Body of pancreas (tissue), 4 donors: ENCODE measurements at regions not wholly inside any gene's neighbourhood (a gene's known extent, or its start where the extent isn't known, plus 50 kb on each side); places are given as distances from the start of the nearest gene placed in this dataset.

ENCODE experiments used
- ATAC-seq: fragments of 150-250 bp; one replicate; pipeline ENCODE4 v1.9.1; 2016
- DNase-seq, 4 donors: peaks; one replicate each; pipeline ENCODE4 v3.0.0-alpha.2; 2019
- H3K27ac ChIP-seq, 4 donors: fragments of 200-600 bp; sonication (generic); 1 replicate in 3 of 4; 2 replicates in 1 of 4; pipeline versions ENCODE4 v1.5.1 to v1.6.1; 2016 to 2019; ENCODE audit warnings: mild to moderate bottlenecking in 1 of 4, mixed read lengths in 1 of 4, moderate library complexity in 1 of 4
- H3K27me3 ChIP-seq, 2 donors: fragments of 200-600 bp; sonication (generic); one replicate each; pipeline ENCODE4 v1.6.0; 2016; ENCODE audit warnings: mild to moderate bottlenecking in 1 of 2
- H3K36me3 ChIP-seq, 2 donors: fragments of 200-600 bp; sonication (generic); replicated peaks in 1 of 2; 2 replicates each; pipeline ENCODE4 v1.5.1; 2016; ENCODE audit warnings: low read depth in 2 of 2; ENCODE audit not compliant: insufficient read depth in 1 of 2
- H3K4me1 ChIP-seq: fragments of 200-600 bp; sonication (generic); one replicate; pipeline ENCODE4 v1.6.0; 2016
- H3K4me3 ChIP-seq, 2 donors: fragments of 200-600 bp; sonication (generic); 1 replicate in 1 of 2; 2 replicates in 1 of 2; pipeline ENCODE4 v1.5.1; 2016 to 2019
- H3K9me3 ChIP-seq, 3 donors: fragments of 200-600 bp; sonication (generic); 1 replicate in 2 of 3; 2 replicates in 1 of 3; pipeline ENCODE4 v1.5.1; 2016
- POLR2A ChIP-seq, 3 donors: fragments of 450-650 bp; IDR thresholded peaks; one replicate each; pipeline ENCODE4 v1.6.1; 2016; ENCODE audit warnings: antibody characterized with exemption in 3 of 3, mild to moderate bottlenecking in 2 of 3
- WGBS, 2 donors: methylation state at CpG; one replicate each; pipeline ENCODE4 v1.1.5; 2017; 5-methylcytosine and 5-hydroxymethylcytosine counted together
- intact Hi-C: fragments of 100-400 bp; cut with DNase I; formaldehyde crosslinking; loops from one replicate; pipeline ENCODE4 v1.15.1; 2023
- TF ChIP-seq, protein P1 (sequence below), 7 experiments: fragments of 450-650 bp in 4 of 7; fragments of 200-600 bp in 3 of 7; sonication (generic) in 3 of 7; IDR thresholded peaks; one replicate each; pipeline ENCODE4 v1.5.1; 2016 to 2019; ENCODE audit warnings: antibody characterized with exemption in 7 of 7

DNA sequence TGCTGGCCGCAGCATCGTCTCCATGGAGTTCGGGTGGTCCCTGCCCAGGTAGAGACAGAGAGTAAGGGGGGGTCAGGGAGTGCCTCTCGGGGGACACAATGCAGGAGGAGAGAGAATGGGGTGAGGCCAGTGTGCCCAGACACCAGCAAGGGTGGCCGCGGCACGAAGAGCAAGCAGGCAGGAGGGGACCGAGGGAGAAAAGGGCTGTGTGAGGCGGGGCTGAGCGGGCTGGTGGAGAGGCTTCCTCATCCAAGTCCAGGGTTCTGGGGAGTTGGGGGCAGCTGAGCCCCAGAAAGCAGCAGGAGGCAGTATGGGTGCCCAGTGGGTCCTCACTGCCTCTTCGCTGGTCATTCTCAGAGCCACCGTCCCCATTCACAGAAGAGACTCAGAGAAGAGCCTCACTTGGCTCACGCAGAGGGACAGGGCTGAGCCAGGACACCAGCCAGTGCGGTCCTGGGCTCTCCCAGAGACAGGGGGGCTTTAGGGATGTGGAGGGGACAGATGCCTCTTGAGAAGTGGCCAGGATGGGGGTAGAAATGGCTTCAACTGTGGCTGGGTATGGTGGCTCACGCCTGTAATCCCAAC, 78.9 kb downstream of the MICALL2 start:
- intact Hi-C loops: no loop called here
- H3K9me3 ChIP-seq: no peaks in the 10 kb centered on the region
- no peaks in the 10 kb centered on the region for H3K36me3 ChIP-seq
- H3K4me1 ChIP-seq: no peaks in the 10 kb centered on the region
- ATAC-seq: no peak
- no peak for TF ChIP-seq POLR2A (IDR thresholded peaks at IDR 0.05)
- TF ChIP-seq, protein P1, sequence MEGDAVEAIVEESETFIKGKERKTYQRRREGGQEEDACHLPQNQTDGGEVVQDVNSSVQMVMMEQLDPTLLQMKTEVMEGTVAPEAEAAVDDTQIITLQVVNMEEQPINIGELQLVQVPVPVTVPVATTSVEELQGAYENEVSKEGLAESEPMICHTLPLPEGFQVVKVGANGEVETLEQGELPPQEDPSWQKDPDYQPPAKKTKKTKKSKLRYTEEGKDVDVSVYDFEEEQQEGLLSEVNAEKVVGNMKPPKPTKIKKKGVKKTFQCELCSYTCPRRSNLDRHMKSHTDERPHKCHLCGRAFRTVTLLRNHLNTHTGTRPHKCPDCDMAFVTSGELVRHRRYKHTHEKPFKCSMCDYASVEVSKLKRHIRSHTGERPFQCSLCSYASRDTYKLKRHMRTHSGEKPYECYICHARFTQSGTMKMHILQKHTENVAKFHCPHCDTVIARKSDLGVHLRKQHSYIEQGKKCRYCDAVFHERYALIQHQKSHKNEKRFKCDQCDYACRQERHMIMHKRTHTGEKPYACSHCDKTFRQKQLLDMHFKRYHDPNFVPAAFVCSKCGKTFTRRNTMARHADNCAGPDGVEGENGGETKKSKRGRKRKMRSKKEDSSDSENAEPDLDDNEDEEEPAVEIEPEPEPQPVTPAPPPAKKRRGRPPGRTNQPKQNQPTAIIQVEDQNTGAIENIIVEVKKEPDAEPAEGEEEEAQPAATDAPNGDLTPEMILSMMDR (IDR thresholded peaks at IDR 0.05): no peak
- no peak overlapping the region for H3K4me3 ChIP-seq
- 71 to 76% methylated on average over 12 to 15 of the region's 15 CpGs for WGBS, 2 donors
- H3K27ac ChIP-seq: no peak overlapping the region
- peaks cover 0 to 4% of the 10 kb centered on the region in 2 donors for H3K27me3 ChIP-seq
- no peak for DNase-seq

DNA sequence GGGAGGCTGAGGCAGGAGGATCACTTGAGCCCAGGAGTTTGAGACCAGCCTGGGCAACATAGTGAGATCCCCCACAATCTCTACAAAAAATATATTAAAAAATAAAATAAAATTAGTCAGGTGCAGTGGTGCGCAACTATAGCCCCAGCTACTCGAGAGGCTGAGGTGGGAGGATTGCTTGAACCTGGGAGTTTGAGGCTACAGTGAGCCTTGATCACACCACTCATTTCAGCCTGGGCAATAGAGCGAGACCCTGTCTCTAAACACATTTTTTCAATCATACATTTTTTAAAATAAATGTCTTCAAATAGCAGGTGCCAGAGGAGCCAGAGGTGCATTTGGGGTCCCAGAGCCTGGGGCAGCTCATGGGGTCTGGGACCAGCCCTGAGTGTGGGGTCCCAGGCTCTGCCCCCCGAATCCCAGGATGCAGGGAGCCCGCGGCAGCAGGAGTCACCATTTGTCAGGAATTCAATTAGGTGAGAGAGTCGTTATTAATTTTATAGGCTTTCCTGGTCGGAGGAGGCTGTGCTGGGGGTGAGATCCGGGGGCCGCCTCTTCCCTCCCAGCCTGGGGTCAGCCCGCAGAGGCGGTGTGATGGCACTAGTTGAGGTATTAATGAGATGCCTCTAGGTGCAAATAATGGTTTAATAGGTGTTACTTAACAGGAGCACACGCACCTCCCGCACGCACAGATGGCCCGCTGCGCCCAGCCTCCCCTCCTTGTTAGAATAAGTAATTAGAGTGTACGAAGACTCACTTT, 78.3 kb downstream of the MICALL2 start:
- 42 to 45% methylated on average over 18 of the region's 18 CpGs for WGBS, 2 donors
- TF ChIP-seq POLR2A (IDR thresholded peaks at IDR 0.05): no peak
- TF ChIP-seq, protein P1 (IDR thresholded peaks at IDR 0.05): no peak
- Histone ChIP-seq H3K27me3 (no peaks in the 10 kb centered on the region), H3K4me1 (no peaks in the 10 kb centered on the region), H3K36me3 (no peaks in the 10 kb centered on the region), H3K4me3 (no peak overlapping the region), H3K9me3 (no peaks in the 10 kb centered on the region), H3K27ac (no peak overlapping the region)
- no peak for ATAC-seq
- intact Hi-C loops: no loop called here
- DNase-seq: no peak

DNA sequence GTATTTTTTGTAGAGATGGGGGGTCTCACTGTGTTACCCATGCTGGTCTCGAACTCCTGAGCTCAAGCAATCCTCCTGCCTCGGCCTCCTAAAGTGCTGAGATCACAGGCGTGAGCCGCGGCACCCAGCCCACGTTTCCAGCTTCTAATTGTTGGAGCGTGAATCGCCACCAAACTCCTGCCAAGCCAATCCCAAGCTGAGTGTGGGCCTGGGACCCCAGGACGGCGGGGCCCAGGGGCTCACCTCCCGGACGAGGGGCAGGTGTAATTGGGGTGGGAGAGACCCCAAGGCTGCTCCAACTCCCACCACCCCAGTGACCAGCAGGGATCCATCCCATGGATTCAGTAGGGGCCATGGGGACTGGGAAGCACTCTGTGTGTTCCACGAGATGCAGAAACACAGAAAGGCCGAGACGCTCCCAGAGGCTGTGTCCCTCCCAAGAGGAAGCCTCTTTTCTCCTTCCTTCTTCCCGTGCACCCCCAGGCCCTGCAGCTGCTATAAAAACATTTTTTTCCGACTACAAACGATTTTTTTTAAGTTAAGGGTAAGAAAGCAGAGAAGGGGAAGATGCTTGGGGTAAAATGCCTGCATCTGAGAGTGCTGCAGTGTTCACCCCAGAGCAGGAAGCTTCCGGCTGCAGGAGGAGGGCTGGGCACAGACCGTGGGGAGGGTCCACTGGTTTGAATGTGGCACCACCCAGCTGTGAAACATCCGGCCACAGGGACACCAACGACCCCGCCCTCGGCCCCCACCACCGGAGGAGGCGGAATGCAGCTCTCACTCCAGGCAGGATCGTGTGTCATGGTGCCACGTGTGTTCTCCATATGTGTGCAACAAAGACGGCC, 76.5 kb downstream of the MICALL2 start:
- Histone ChIP-seq H3K27me3 (no peaks in the 10 kb centered on the region), H3K4me1 (no peaks in the 10 kb centered on the region), H3K36me3 (no peaks in the 10 kb centered on the region), H3K9me3 (no peaks in the 10 kb centered on the region), H3K4me3 (no peak overlapping the region), H3K27ac (no peak overlapping the region)
- WGBS, 2 donors: 43 to 65% methylated on average over 12 to 29 of the region's 29 CpGs
- no peak for DNase-seq
- intact Hi-C loops: no loop called here
- no peak for TF ChIP-seq POLR2A (IDR thresholded peaks at IDR 0.05)
- TF ChIP-seq, protein P1 (IDR thresholded peaks at IDR 0.05): no peak
- ATAC-seq: no peak

DNA sequence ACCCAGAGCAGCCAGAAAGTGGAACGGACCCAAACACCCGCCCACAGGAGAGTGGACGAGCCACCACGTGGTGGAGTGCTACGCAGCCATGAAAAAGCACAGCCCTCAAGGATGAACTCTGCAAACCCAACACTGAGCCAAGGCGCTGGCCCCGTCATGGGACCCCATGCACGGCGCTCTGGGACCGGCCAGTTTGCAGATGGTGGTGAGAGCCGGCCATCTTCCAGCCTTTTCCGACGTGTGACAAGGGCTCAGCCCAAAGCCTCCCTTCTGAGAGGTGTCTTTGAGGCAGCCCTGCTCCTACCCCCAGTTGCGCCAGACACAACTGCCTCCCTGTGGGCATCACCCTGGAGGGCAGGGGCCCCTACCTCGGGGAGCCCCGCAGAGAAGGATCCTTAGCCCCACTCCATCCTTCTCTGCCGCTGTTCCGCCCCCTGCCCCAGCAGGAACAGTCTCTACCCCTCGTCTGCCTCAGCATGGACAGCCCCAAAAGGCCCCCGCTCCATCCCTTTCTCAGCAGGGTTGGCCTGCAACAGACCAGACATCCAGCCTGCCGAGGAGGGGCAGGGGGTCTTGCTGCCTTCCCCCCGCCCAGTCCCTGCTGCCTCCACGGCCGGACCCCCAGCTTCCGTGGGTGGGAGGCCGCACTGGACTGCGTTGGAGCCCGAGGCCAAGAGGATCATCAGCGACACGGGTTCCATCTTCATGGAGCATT, 75.7 kb downstream of the MICALL2 start:
- ATAC-seq (no peak), DNase-seq (no peak)
- Histone ChIP-seq H3K9me3 (no peaks in the 10 kb centered on the region), H3K4me3 (no peak overlapping the region), H3K4me1 (no peaks in the 10 kb centered on the region), H3K36me3 (no peaks in the 10 kb centered on the region), H3K27me3 (no peaks in the 10 kb centered on the region), H3K27ac (no peak overlapping the region)
- intact Hi-C loops: no loop called here
- WGBS, 2 donors: 73 to 75% methylated on average over 12 to 30 of the region's 30 CpGs
- TF ChIP-seq, protein P1 (IDR thresholded peaks at IDR 0.05): no peak
- TF ChIP-seq POLR2A (IDR thresholded peaks at IDR 0.05): no peak
